CD14-positive monocyte (primary cell): ENCODE measurements at regions not wholly inside any gene's neighbourhood (a gene's known extent, or its start where the extent isn't known, plus 50 kb on each side); places are given as distances from the start of the nearest gene placed in this dataset.

ENCODE experiments used
- DNase-seq, 3 donors: peaks; one replicate each; pipeline ENCODE4 v3.0.0-alpha.2; 2011 to 2022
- H2AFZ ChIP-seq: 2 replicates; pipeline ENCODE4 v1.6.0; 2012; ENCODE audit warnings: mild to moderate bottlenecking, low read depth, low read length, inconsistent platforms; ENCODE audit not compliant: insufficient read depth, poor library complexity, severe bottlenecking
- H3K27ac ChIP-seq, 2 donors: 1 replicate in 1 of 2; 2 replicates in 1 of 2; pipeline ENCODE4 v1.5.1; 2012 to 2013; ENCODE audit warnings: low read length in 2 of 2, control low read depth in 1 of 2, inconsistent platforms in 1 of 2, low read depth in 1 of 2, mild to moderate bottlenecking in 1 of 2
- H3K27me3 ChIP-seq, 2 donors: one replicate each; pipeline versions ENCODE4 v1.6.0 to v1.6.1; 2011 to 2013; ENCODE audit warnings: low read length in 2 of 2; ENCODE audit not compliant: control insufficient read depth in 2 of 2, insufficient read depth in 2 of 2
- H3K36me3 ChIP-seq, 2 donors: replicated peaks in 1 of 2; 1 replicate in 1 of 2; 2 replicates in 1 of 2; pipeline versions ENCODE4 v1.5.1 to v1.6.1; 2012 to 2013; ENCODE audit warnings: low read length in 2 of 2, control low read depth in 1 of 2, inconsistent platforms in 1 of 2, mild to moderate bottlenecking in 1 of 2; ENCODE audit not compliant: insufficient read depth in 2 of 2, control insufficient read depth in 1 of 2
- H3K4me1 ChIP-seq, 2 donors: 1 replicate in 1 of 2; 2 replicates in 1 of 2; pipeline versions ENCODE4 v1.5.1 to v1.6.1; 2012 to 2013; ENCODE audit warnings: low read length in 2 of 2, control low read depth in 1 of 2, inconsistent platforms in 1 of 2, mild to moderate bottlenecking in 1 of 2, moderate library complexity in 1 of 2; ENCODE audit not compliant: insufficient read depth in 2 of 2, control insufficient read depth in 1 of 2
- H3K4me2 ChIP-seq: replicated peaks from 2 replicates; pipeline ENCODE3; 2012; ENCODE audit warnings: low read length, moderate library complexity, mild to moderate bottlenecking; ENCODE audit not compliant: poor library complexity, severe bottlenecking; ENCODE audit errors: extremely low read depth
- H3K4me3 ChIP-seq, 3 experiments: fragments of 200-600 bp in 1 of 3; sonication (generic) in 1 of 3; replicated peaks in 1 of 3; 1 replicate in 2 of 3; 2 replicates in 1 of 3; pipeline ENCODE4 v1.5.1; 2011 to 2013; ENCODE audit warnings: low read length in 3 of 3, mild to moderate bottlenecking in 3 of 3, control low read depth in 2 of 3, low read depth in 2 of 3, inconsistent platforms in 1 of 3, moderate library complexity in 1 of 3
- H3K79me2 ChIP-seq: 2 replicates; pipeline ENCODE4 v1.6.0; 2012; ENCODE audit warnings: mild to moderate bottlenecking, control low read depth, inconsistent platforms, low read length, moderate library complexity; ENCODE audit not compliant: insufficient read depth
- H3K9ac ChIP-seq: 2 replicates; pipeline ENCODE4 v1.6.0; 2017; ENCODE audit warnings: low read length, mild to moderate bottlenecking; ENCODE audit not compliant: insufficient read depth, poor library complexity, severe bottlenecking
- H3K9me3 ChIP-seq, 2 donors: replicated peaks in 1 of 2; 1 replicate in 1 of 2; 2 replicates in 1 of 2; pipeline versions ENCODE4 v1.5.1 to v1.6.1; 2012 to 2013; ENCODE audit warnings: low read length in 2 of 2, control low read depth in 1 of 2; ENCODE audit not compliant: control insufficient read depth in 1 of 2, insufficient read depth in 1 of 2
- H4K20me1 ChIP-seq: 2 replicates; pipeline ENCODE4 v1.6.0; 2012; ENCODE audit warnings: mild to moderate bottlenecking, low read length, control low read depth, moderate library complexity; ENCODE audit not compliant: insufficient read depth
- H3K27ac Mint-ChIP-seq, 7 donors: one replicate each; pipeline ENCODE4 v1.8.0; 2020; ENCODE audit warnings: mild to moderate bottlenecking in 7 of 7, mixed read lengths in 7 of 7, moderate library complexity in 6 of 7, inconsistent platforms in 2 of 7
- H3K27me3 Mint-ChIP-seq, 3 donors: one replicate each; pipeline ENCODE4 v1.8.0; 2021 to 2022; ENCODE audit warnings: low read depth in 3 of 3, mild to moderate bottlenecking in 3 of 3, mixed read lengths in 3 of 3, moderate library complexity in 3 of 3, inconsistent platforms in 1 of 3
- H3K36me3 Mint-ChIP-seq, 2 donors: one replicate each; pipeline ENCODE4 v1.8.0; 2020; ENCODE audit warnings: mixed read lengths in 2 of 2, inconsistent platforms in 1 of 2, mild to moderate bottlenecking in 1 of 2
- H3K4me1 Mint-ChIP-seq: one replicate; pipeline ENCODE4 v1.8.0; 2020; ENCODE audit warnings: mild to moderate bottlenecking, mixed read lengths
- H3K4me3 Mint-ChIP-seq, 2 donors: one replicate each; pipeline ENCODE4 v1.8.0; 2020; ENCODE audit warnings: mild to moderate bottlenecking in 2 of 2, mixed read lengths in 2 of 2, moderate library complexity in 1 of 2
- H3K9me3 Mint-ChIP-seq, 7 donors: one replicate each; pipeline ENCODE4 v1.8.0; 2020 to 2022; ENCODE audit warnings: mixed read lengths in 7 of 7, mild to moderate bottlenecking in 6 of 7, moderate library complexity in 6 of 7, inconsistent platforms in 2 of 7
- CTCF ChIP-seq: fragments of 200-600 bp; IDR thresholded peaks from one replicate; pipeline ENCODE4 v1.8.0; 2022; ENCODE audit warnings: antibody characterized with exemption, mild to moderate bottlenecking
- WGBS: methylation state at CpG from one replicate; pipeline ENCODE4 v1.1.5; 2013; ENCODE audit warnings: missing lambda C conversion rate; ENCODE audit not compliant: insufficient coverage; 5-methylcytosine and 5-hydroxymethylcytosine counted together
- intact Hi-C, 2 donors: fragments of 100-400 bp; cut with micrococcal nuclease; formaldehyde crosslinking; loops; one replicate each; pipeline versions ENCODE4 v1.15.0 to v1.15.1; 2023

- DNase-seq, result no peak
- no peak for TF ChIP-seq CTCF
- no peak overlapping the region for H3K4me3 ChIP-seq
- Mint-ChIP-seq H3K4me3 (no peak overlapping the region), H3K9me3 (peaks cover 2 to 22% (median 10%) of the 10 kb centered on the region in 7 donors), H3K27ac (no peak overlapping the region), H3K4me1 (no peaks in the 10 kb centered on the region), H3K36me3 (no peaks in the 10 kb centered on the region), H3K27me3 (peaks cover 0 to 4% (median 0%) of the 10 kb centered on the region in 3 donors)
- peaks cover 7 to 10% of the 10 kb centered on the region in 2 donors for H3K9me3 ChIP-seq
- H2AFZ ChIP-seq, result no peak overlapping the region
- no peak overlapping the region for H3K9ac ChIP-seq
- H3K27ac ChIP-seq, result no peak overlapping the region
- no CpG with 5 or more reads among the region's 1 CpG for WGBS
- H3K79me2 ChIP-seq, result no peaks in the 10 kb centered on the region
- no peaks in the 10 kb centered on the region for H4K20me1 ChIP-seq
- no peaks in the 10 kb centered on the region for H3K36me3 ChIP-seq
- H3K27me3 ChIP-seq, result no peaks in the 10 kb centered on the region
- no peaks in the 10 kb centered on the region for H3K4me1 ChIP-seq
- intact Hi-C loops, result no loop called here
- no peak overlapping the region for H3K4me2 ChIP-seq
Observed at GRCh38 chr7:132019703-132020102, 463.3 kb upstream of the PODXL start.

- Mint-ChIP-seq H3K9me3 (peaks cover 4 to 36% (median 12%) of the 10 kb centered on the region in 7 donors), H3K4me1 (no peaks in the 10 kb centered on the region), H3K27me3 (peaks cover 0 to 3% (median 0%) of the 10 kb centered on the region in 3 donors), H3K4me3 (no peak overlapping the region), H3K27ac (no peak overlapping the region), H3K36me3 (no peaks in the 10 kb centered on the region)
- H3K36me3 ChIP-seq, result no peaks in the 10 kb centered on the region
- WGBS, result 97% methylated on average over 4 of the region's 4 CpGs
- H3K79me2 ChIP-seq, result no peaks in the 10 kb centered on the region
- no peak for DNase-seq
- no peak overlapping the region for H2AFZ ChIP-seq
- H3K4me3 ChIP-seq, result no peak overlapping the region
- no peaks in the 10 kb centered on the region for H3K27me3 ChIP-seq
- H4K20me1 ChIP-seq, result no peaks in the 10 kb centered on the region
- intact Hi-C loops, result no loop called here
- H3K9ac ChIP-seq, result no peak overlapping the region
- H3K4me2 ChIP-seq, result no peak overlapping the region
- peaks cover 0 to 15% of the 10 kb centered on the region in 2 donors for H3K9me3 ChIP-seq
- no peak for TF ChIP-seq CTCF
- no peak overlapping the region for H3K27ac ChIP-seq
- no peaks in the 10 kb centered on the region for H3K4me1 ChIP-seq
Observed at GRCh38 chr7:132009778-132010177, 453.4 kb upstream of the PODXL start.
